ENCODE measurements at regions not wholly inside any gene's neighbourhood (a gene's known extent, or its start where the extent isn't known, plus 50 kb on each side); places are given as distances from the start of the nearest gene placed in this dataset.
"Not testable (repeated sequence)": the region's sequence is repeated elsewhere in the genome, so short reads cannot be mapped to it uniquely, and the experiment has no call there.

GRCh38 chr3:6287088-6287875, 573.6 kb upstream of the GRM7 start:
- 51 to 52% methylated on average over 5 of the region's 5 CpGs for WGBS, 2 donors
- intact Hi-C loops (cut with DNase I; ENCODE audit: low total_unique reads): no loop called here

GRCh38 chr3:6301626-6302025, 559.3 kb upstream of the GRM7 start:
- no peak overlapping the region for H3K4me3 ChIP-seq (ENCODE audit: low read depth, poor library complexity, severe bottlenecking)
- TF ChIP-seq CTCF (IDR thresholded peaks at IDR 0.05): no peak
- no peak for TF ChIP-seq POLR2A (IDR thresholded peaks at IDR 0.05)
- 43 to 59% methylated on average over 3 of the region's 3 CpGs for WGBS, 2 donors
- intact Hi-C loops (cut with DNase I; ENCODE audit: low total_unique reads): no loop called here
- no peak for DNase-seq (ENCODE audit: low spot score in 2 of 2)

More at GRCh38 chr3:6287088-6287875, 573.6 kb upstream of the GRM7 start:
- no peak overlapping the region for H3K4me3 ChIP-seq (ENCODE audit: low read depth, poor library complexity, severe bottlenecking)
- no peak for TF ChIP-seq CTCF (IDR thresholded peaks at IDR 0.05)
- no peak for TF ChIP-seq POLR2A (IDR thresholded peaks at IDR 0.05)
- no peak for DNase-seq (ENCODE audit: low spot score in 2 of 2)

GRCh38 chr3:6315906-6316305, 545.0 kb upstream of the GRM7 start:
- no peak for DNase-seq (ENCODE audit: low spot score in 2 of 2)
- intact Hi-C loops (cut with DNase I; ENCODE audit: low total_unique reads): no loop called here
- WGBS, 2 donors: 73 to 91% methylated on average over 4 of the region's 4 CpGs
- no peak for TF ChIP-seq POLR2A (IDR thresholded peaks at IDR 0.05)
- TF ChIP-seq CTCF (IDR thresholded peaks at IDR 0.05): no peak
- H3K4me3 ChIP-seq (ENCODE audit: low read depth, poor library complexity, severe bottlenecking): no peak overlapping the region

GRCh38 chr3:6321999-6322398, 538.9 kb upstream of the GRM7 start:
- DNase-seq (ENCODE audit: low spot score in 2 of 2): no peak
- intact Hi-C loops (cut with DNase I; ENCODE audit: low total_unique reads): no loop called here
- TF ChIP-seq CTCF (IDR thresholded peaks at IDR 0.05) (no peak), POLR2A (IDR thresholded peaks at IDR 0.05) (no peak)
- WGBS, 2 donors: 69 to 77% methylated on average over 3 of the region's 3 CpGs
- H3K4me3 ChIP-seq (ENCODE audit: low read depth, poor library complexity, severe bottlenecking): no peak overlapping the region

GRCh38 chr3:6326771-6327170, 534.1 kb upstream of the GRM7 start:
- DNase-seq (ENCODE audit: low spot score in 2 of 2): no peak
- TF ChIP-seq CTCF (IDR thresholded peaks at IDR 0.05): no peak
- no peak for TF ChIP-seq POLR2A (IDR thresholded peaks at IDR 0.05)
- 50 to 56% methylated on average over 6 of the region's 6 CpGs for WGBS, 2 donors
- intact Hi-C loops (cut with DNase I; ENCODE audit: low total_unique reads): no loop called here
- H3K4me3 ChIP-seq (ENCODE audit: low read depth, poor library complexity, severe bottlenecking): no peak overlapping the region

GRCh38 chr3:6340980-6341325, 520.0 kb upstream of the GRM7 start:
- DNase-seq (ENCODE audit: low spot score in 2 of 2); H3K4me3 ChIP-seq (ENCODE audit: low read depth, poor library complexity, severe bottlenecking); intact Hi-C loops (cut with DNase I; ENCODE audit: low total_unique reads): not testable (repeated sequence)
- 93 to 94% methylated on average over 24 of the region's 24 CpGs for WGBS, 2 donors
